LNCaP clone FGC (cell line): ENCODE measurements at regions not wholly inside any gene's neighbourhood (a gene's known extent, or its start where the extent isn't known, plus 50 kb on each side); places are given as distances from the start of the nearest gene placed in this dataset.
"Not testable (repeated sequence)": the region's sequence is repeated elsewhere in the genome, so short reads cannot be mapped to it uniquely, and the experiment has no call there.

Experiments
- DNase-seq: peaks from one replicate; pipeline ENCODE4 v3.0.0-alpha.2; 2011; ENCODE audit warnings: low read depth
- H3K4me3 ChIP-seq: 2 replicates; pipeline ENCODE4 v1.5.1; 2011; ENCODE audit warnings: mild to moderate bottlenecking, low read depth, low read length, control low read depth
- CTCF ChIP-seq: IDR thresholded peaks from 2 replicates; pipeline ENCODE4 v1.5.1; 2012; ENCODE audit warnings: mild to moderate bottlenecking; ENCODE audit not compliant: control insufficient read depth, insufficient read depth; ENCODE audit errors: extremely low read depth

GRCh38 chr15:26223720-26224119, 360.6 kb upstream of the ATP10A start:
- H3K4me3 ChIP-seq = no peak overlapping the region
- TF ChIP-seq CTCF = no peak
- DNase-seq = no peak

DNA sequence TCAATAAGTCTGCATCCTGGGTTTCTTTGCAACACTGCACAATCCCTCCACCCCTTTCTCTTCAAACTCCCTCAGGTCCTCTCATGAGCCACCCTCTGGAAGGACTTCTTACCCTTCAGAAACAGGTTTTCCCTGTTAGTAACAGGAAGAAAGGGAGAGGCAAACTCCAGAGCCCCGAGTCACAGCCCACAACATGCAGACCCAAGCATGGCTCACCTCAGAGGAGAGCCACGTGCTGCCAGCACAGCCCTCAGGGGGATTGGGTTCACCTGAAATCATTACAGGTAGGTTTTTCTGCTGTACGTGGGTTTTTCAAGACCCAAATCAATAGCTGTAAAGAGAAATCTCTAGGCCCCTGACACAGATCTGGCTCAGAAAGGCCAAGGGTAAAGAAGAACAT, 359.7 kb upstream of the ATP10A start:
- no peak for DNase-seq
- no peak for TF ChIP-seq CTCF
- H3K4me3 ChIP-seq = no peak overlapping the region

GRCh38 chr15:26217043-26217442, 353.9 kb upstream of the ATP10A start:
- DNase-seq, H3K4me3 ChIP-seq: not testable (repeated sequence)

DNA sequence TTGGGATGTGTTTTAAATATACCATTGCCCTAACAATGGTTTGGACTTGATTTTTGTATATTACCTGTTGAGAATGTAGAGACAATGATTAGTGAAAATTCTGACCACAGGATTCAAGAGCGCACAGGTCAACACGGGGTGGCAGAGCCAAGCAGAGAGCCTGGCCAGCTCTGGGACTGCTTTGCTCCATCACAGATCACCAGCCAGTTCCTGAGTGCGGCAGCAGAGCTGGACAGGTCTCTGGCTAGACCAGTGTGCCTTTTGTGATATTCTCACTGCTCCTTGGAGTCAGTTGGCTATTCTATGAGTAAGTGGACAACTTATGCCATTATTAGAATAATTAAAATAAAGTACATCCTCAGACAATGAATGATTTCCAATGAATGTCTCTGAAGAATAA, 351.2 kb upstream of the ATP10A start:
- H3K4me3 ChIP-seq = no peak overlapping the region
- no peak for DNase-seq
- no peak for TF ChIP-seq CTCF

- no peak for DNase-seq
- H3K4me3 ChIP-seq = no peak overlapping the region
- TF ChIP-seq CTCF = no peak
Observed at GRCh38 chr15:26213427-26213826, 350.3 kb upstream of the ATP10A start.

GRCh38 chr15:26212109-26212508, 349.0 kb upstream of the ATP10A start:
- TF ChIP-seq CTCF = no peak
- DNase-seq = no peak

DNA sequence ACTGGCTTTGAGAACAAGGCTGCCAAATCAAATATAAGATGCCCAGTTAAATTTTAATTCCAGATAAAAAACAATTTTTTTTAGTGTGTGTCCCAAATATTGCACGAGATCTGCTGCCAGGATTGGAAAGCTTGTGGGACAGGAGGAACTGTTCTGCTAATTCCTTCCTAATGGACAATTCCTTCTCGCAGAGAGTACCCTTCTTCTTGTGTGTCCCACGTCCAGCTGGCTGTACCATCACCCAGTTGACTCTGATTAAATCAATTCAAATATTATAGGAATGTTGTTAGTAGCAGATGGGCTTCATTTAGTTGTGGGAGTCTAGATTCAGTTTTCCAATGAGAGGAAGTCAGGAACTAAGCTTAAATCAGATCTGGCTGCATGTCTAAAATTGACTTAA, 347.9 kb upstream of the ATP10A start:
- TF ChIP-seq CTCF = no peak
- no peak for DNase-seq
- H3K4me3 ChIP-seq = no peak overlapping the region

More at GRCh38 chr15:26212109-26212508, 349.0 kb upstream of the ATP10A start:
- no peak overlapping the region for H3K4me3 ChIP-seq

- H3K4me3 ChIP-seq = no peak overlapping the region
- no peak for DNase-seq
- TF ChIP-seq CTCF = no peak
Observed at GRCh38 chr15:26201177-26201858, 338.2 kb upstream of the ATP10A start.
